ENCODE measurements at regions not wholly inside any gene's neighbourhood (a gene's known extent, or its start where the extent isn't known, plus 50 kb on each side); places are given as distances from the start of the nearest gene placed in this dataset.

DNA sequence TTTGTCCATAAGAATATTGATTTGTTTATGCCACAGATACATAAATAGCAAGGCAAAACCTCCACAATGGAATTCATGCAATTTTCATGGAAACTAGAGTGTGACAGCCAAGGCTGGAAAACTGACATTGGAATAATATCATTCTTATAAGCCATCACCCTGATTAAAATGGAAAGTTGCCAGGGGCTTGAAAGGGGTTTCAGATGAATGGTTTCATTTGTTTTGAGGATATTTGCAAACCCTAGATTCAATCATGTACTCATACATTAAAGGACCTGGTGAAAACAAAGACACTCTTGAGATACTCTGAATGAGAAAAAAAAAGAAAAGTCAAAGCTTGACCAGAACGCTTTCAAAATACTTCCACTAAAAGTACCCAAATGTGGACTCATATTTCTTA, 205.7 kb downstream of the DIO2 start:
- TF ChIP-seq, protein P1, sequence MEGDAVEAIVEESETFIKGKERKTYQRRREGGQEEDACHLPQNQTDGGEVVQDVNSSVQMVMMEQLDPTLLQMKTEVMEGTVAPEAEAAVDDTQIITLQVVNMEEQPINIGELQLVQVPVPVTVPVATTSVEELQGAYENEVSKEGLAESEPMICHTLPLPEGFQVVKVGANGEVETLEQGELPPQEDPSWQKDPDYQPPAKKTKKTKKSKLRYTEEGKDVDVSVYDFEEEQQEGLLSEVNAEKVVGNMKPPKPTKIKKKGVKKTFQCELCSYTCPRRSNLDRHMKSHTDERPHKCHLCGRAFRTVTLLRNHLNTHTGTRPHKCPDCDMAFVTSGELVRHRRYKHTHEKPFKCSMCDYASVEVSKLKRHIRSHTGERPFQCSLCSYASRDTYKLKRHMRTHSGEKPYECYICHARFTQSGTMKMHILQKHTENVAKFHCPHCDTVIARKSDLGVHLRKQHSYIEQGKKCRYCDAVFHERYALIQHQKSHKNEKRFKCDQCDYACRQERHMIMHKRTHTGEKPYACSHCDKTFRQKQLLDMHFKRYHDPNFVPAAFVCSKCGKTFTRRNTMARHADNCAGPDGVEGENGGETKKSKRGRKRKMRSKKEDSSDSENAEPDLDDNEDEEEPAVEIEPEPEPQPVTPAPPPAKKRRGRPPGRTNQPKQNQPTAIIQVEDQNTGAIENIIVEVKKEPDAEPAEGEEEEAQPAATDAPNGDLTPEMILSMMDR (conservative IDR thresholded peaks at IDR 0.05 in 1 of 2, IDR thresholded peaks at IDR 0.05 in 1 of 2; ENCODE audit: low read depth in 1 of 2, low read length in 2 of 2), result no peak
- TF ChIP-seq EZH2 (IDR thresholded peaks at IDR 0.05; ENCODE audit: low read length, missing control alignments), result no peak
- Histone ChIP-seq H3K36me3 (ENCODE audit: control insufficient read depth, insufficient read depth, low read length) (no peaks in the 10 kb centered on the region), H3K27me3 (ENCODE audit: control insufficient read depth, insufficient read depth, low read length) (no peaks in the 10 kb centered on the region), H3K4me2 (ENCODE audit: extremely low read depth, insufficient read depth, low read length) (no peak overlapping the region), H3K9me3 (ENCODE audit: control insufficient read depth, insufficient read depth, low read depth, low read length) (no peaks in the 10 kb centered on the region), H2AFZ (ENCODE audit: low read length) (no peak overlapping the region), H3K27ac (ENCODE audit: insufficient read depth, low read length) (no peak overlapping the region), H3K4me1 (ENCODE audit: control insufficient read depth, extremely low read depth, insufficient read depth, low read length) (peaks cover 5% of the 10 kb centered on the region), H3K4me3 (replicated peaks in 1 of 4; ENCODE audit: control extremely low read depth in 1 of 4, insufficient read depth in 1 of 4, low read depth in 3 of 4, low read length in 4 of 4) (no peak overlapping the region), H4K20me1 (ENCODE audit: control insufficient read depth, extremely low read depth, insufficient read depth, low read length) (no peaks in the 10 kb centered on the region), H3K9ac (ENCODE audit: insufficient read depth, low read length) (no peak overlapping the region), H3K79me2 (ENCODE audit: control insufficient read depth, insufficient read depth, low read length) (no peaks in the 10 kb centered on the region)
- DNase-seq (ENCODE audit: low read depth in 2 of 2), result no peak

DNA sequence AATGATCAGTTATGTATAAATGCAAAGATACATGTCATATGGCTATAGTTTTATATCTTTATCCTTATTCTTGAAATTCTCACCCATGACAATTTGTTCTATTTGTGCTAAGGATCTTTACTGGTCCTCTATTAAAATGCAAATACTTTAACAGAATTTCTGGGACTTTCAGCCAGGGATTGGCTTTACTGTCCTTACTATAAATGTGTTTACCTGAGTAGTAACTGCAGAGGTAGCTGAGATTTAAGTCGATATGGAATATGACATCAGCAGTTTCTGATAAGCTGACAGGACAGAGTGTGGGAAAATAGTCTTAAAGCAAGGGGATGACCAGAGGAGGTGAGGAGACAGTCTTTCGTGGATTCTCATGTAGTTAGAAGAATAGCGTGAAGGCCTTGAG, 206.4 kb downstream of the DIO2 start:
- no peaks in the 10 kb centered on the region for H3K9me3 ChIP-seq (ENCODE audit: control insufficient read depth, insufficient read depth, low read depth, low read length)

DNA sequence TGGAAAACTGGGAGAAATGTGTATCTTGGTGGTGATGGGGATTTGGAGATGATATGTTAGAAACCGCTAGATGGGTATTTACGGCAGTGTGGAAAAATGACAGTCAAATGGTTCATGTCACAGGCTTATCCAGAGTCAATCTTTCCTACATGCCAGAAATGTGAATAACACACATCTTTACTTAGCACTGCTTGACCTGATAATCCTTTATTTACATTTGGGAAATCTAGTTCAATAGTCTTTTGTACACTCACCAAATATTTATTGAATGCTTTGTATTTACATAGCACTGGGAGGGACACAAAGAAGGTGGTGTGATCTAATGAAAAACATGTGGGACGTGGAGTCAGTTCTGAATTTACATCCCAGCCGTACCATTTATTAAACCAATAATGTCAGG, 208.2 kb downstream of the DIO2 start:
- no peak overlapping the region for H2AFZ ChIP-seq (ENCODE audit: low read length)
- TF ChIP-seq, protein P1 (conservative IDR thresholded peaks at IDR 0.05 in 1 of 2, IDR thresholded peaks at IDR 0.05 in 1 of 2; ENCODE audit: low read depth in 1 of 2, low read length in 2 of 2), result no peak
- no peak for TF ChIP-seq EZH2 (IDR thresholded peaks at IDR 0.05; ENCODE audit: low read length, missing control alignments)
- H3K27me3 ChIP-seq (ENCODE audit: control insufficient read depth, insufficient read depth, low read length), result no peaks in the 10 kb centered on the region
- no peak overlapping the region for H3K9ac ChIP-seq (ENCODE audit: insufficient read depth, low read length)
- no peaks in the 10 kb centered on the region for H3K79me2 ChIP-seq (ENCODE audit: control insufficient read depth, insufficient read depth, low read length)
- no peaks in the 10 kb centered on the region for H3K9me3 ChIP-seq (ENCODE audit: control insufficient read depth, insufficient read depth, low read depth, low read length)
- H3K4me1 ChIP-seq (ENCODE audit: control insufficient read depth, extremely low read depth, insufficient read depth, low read length), result peaks cover 5% of the 10 kb centered on the region
- H4K20me1 ChIP-seq (ENCODE audit: control insufficient read depth, extremely low read depth, insufficient read depth, low read length), result no peaks in the 10 kb centered on the region
- no peak overlapping the region for H3K27ac ChIP-seq (ENCODE audit: insufficient read depth, low read length)
- peak overlapping the region; percentile 45 for H3K4me2 ChIP-seq (ENCODE audit: extremely low read depth, insufficient read depth, low read length)
- H3K4me3 ChIP-seq (replicated peaks in 1 of 4; ENCODE audit: control extremely low read depth in 1 of 4, insufficient read depth in 1 of 4, low read depth in 3 of 4, low read length in 4 of 4), result no peak overlapping the region
- peak; percentile 1 to 19 for DNase-seq (ENCODE audit: low read depth in 2 of 2)
- no peaks in the 10 kb centered on the region for H3K36me3 ChIP-seq (ENCODE audit: control insufficient read depth, insufficient read depth, low read length)

More for the DNA sequence above, 206.4 kb downstream of the DIO2 start:
- no peaks in the 10 kb centered on the region for H3K27me3 ChIP-seq (ENCODE audit: control insufficient read depth, insufficient read depth, low read length)
- no peak overlapping the region for H3K27ac ChIP-seq (ENCODE audit: insufficient read depth, low read length)
- no peaks in the 10 kb centered on the region for H4K20me1 ChIP-seq (ENCODE audit: control insufficient read depth, extremely low read depth, insufficient read depth, low read length)
- H3K9ac ChIP-seq (ENCODE audit: insufficient read depth, low read length), result no peak overlapping the region
- H3K79me2 ChIP-seq (ENCODE audit: control insufficient read depth, insufficient read depth, low read length), result no peaks in the 10 kb centered on the region
- no peak for TF ChIP-seq EZH2 (IDR thresholded peaks at IDR 0.05; ENCODE audit: low read length, missing control alignments)
- TF ChIP-seq, protein P1 (conservative IDR thresholded peaks at IDR 0.05 in 1 of 2, IDR thresholded peaks at IDR 0.05 in 1 of 2; ENCODE audit: low read depth in 1 of 2, low read length in 2 of 2), result no peak
- H3K4me3 ChIP-seq (replicated peaks in 1 of 4; ENCODE audit: control extremely low read depth in 1 of 4, insufficient read depth in 1 of 4, low read depth in 3 of 4, low read length in 4 of 4), result no peak overlapping the region
- DNase-seq (ENCODE audit: low read depth in 2 of 2), result no peak
- no peak overlapping the region for H2AFZ ChIP-seq (ENCODE audit: low read length)
- H3K36me3 ChIP-seq (ENCODE audit: control insufficient read depth, insufficient read depth, low read length), result no peaks in the 10 kb centered on the region
- H3K4me1 ChIP-seq (ENCODE audit: control insufficient read depth, extremely low read depth, insufficient read depth, low read length), result peaks cover 5% of the 10 kb centered on the region
- no peak overlapping the region for H3K4me2 ChIP-seq (ENCODE audit: extremely low read depth, insufficient read depth, low read length)

Measured in fibroblast of lung (primary cell).